Lung (tissue), 11 donors: ENCODE measurements at regions not wholly inside any gene's neighbourhood (a gene's known extent, or its start where the extent isn't known, plus 50 kb on each side); places are given as distances from the start of the nearest gene placed in this dataset.

Source experiments
- ATAC-seq: fragments of 200-7000 bp; cut with Tn5 transposase; one replicate; pipeline ENCODE4 v1.9.1; 2020; ENCODE audit warnings: moderate number of reproducible peaks; ENCODE audit not compliant: insufficient read depth, low FRiP score
- DNase-seq, 3 donors: peaks; one replicate each; pipeline ENCODE4 v3.0.0-alpha.2; 2013 to 2017
- H3K27ac ChIP-seq, 2 donors: one replicate each; pipeline ENCODE4 v1.5.1; 2013; ENCODE audit warnings: mild to moderate bottlenecking in 2 of 2, moderate library complexity in 2 of 2, control low read depth in 1 of 2, inconsistent platforms in 1 of 2, low read depth in 1 of 2, low read length in 1 of 2
- H3K27me3 ChIP-seq, 3 donors: one replicate each; pipeline ENCODE4 v1.5.1; 2013; ENCODE audit warnings: low read length in 2 of 3; ENCODE audit not compliant: control insufficient read depth in 3 of 3, insufficient read depth in 3 of 3
- H3K36me3 ChIP-seq, 4 donors: one replicate each; pipeline ENCODE4 v1.5.1; 2013; ENCODE audit warnings: low read length in 4 of 4, mild to moderate bottlenecking in 1 of 4, moderate library complexity in 1 of 4; ENCODE audit not compliant: control insufficient read depth in 4 of 4, insufficient read depth in 4 of 4
- H3K4me1 ChIP-seq, 5 donors: one replicate each; pipeline ENCODE4 v1.5.1; 2013; ENCODE audit warnings: low read length in 5 of 5, mild to moderate bottlenecking in 2 of 5, moderate library complexity in 1 of 5; ENCODE audit not compliant: control insufficient read depth in 5 of 5, insufficient read depth in 5 of 5
- H3K4me3 ChIP-seq: one replicate; pipeline ENCODE4 v1.5.1; 2013; ENCODE audit warnings: mild to moderate bottlenecking, control low read depth, moderate library complexity
- H3K9ac ChIP-seq, 2 donors: one replicate each; pipeline ENCODE4 v1.5.1; 2013; ENCODE audit warnings: low read length in 2 of 2, control low read depth in 1 of 2; ENCODE audit not compliant: insufficient read depth in 1 of 2
- H3K9me3 ChIP-seq, 4 donors: one replicate each; pipeline ENCODE4 v1.5.1; 2013; ENCODE audit warnings: low read length in 3 of 4, mild to moderate bottlenecking in 1 of 4, moderate library complexity in 1 of 4; ENCODE audit not compliant: control insufficient read depth in 4 of 4, insufficient read depth in 3 of 4
- CTCF ChIP-seq: IDR thresholded peaks from 2 replicates; pipeline ENCODE4 v1.5.1; 2012; ENCODE audit warnings: mild to moderate bottlenecking; ENCODE audit errors: control extremely low read depth, extremely low read depth
- WGBS, 2 donors: extraction: QIAGEN DNeasy Blood & Tissue Kit; methylation state at CpG; one replicate each; pipeline ENCODE4 v1.1.7; 2013; 5-methylcytosine and 5-hydroxymethylcytosine counted together
- donor health status: control.
- donor health status: control.
- donor health status: Bipolar disorder and iron deficiency.
- donor health status: healthy.
- donor health status: DM: yes; HTN: yes; CAD: no.

- Histone ChIP-seq H3K36me3 (no peaks in the 10 kb centered on the region), H3K4me1 (peaks cover 0 to 10% (median 0%) of the 10 kb centered on the region in 5 donors), H3K9me3 (no peaks in the 10 kb centered on the region), H3K9ac (no peak overlapping the region), H3K27me3 (no peaks in the 10 kb centered on the region), H3K27ac (no peak overlapping the region), H3K4me3 (no peak overlapping the region)
- 96 to 99% methylated on average over 3 of the region's 3 CpGs for WGBS, 2 donors
- DNase-seq (no peak), ATAC-seq (no peak)
- TF ChIP-seq CTCF, result no peak
Measured at GRCh38 chr18:55819448-55819847, 231.5 kb upstream of the TCF4 start.

- Histone ChIP-seq H3K36me3 (no peaks in the 10 kb centered on the region), H3K9ac (no peak overlapping the region), H3K9me3 (no peaks in the 10 kb centered on the region), H3K27me3 (no peaks in the 10 kb centered on the region), H3K4me3 (no peak overlapping the region), H3K27ac (no peak overlapping the region), H3K4me1 (peaks cover 0 to 10% (median 0%) of the 10 kb centered on the region in 5 donors)
- WGBS, 2 donors, result 76 to 88% methylated on average over 1 of the region's 1 CpG
- no peak for TF ChIP-seq CTCF
- no peak for ATAC-seq
- no peak for DNase-seq
Measured at GRCh38 chr18:55818284-55818683, 230.3 kb upstream of the TCF4 start.

GRCh38 chr18:55811925-55812324, 223.9 kb upstream of the TCF4 start:
- TF ChIP-seq CTCF, result no peak
- Histone ChIP-seq H3K4me3 (no peak overlapping the region), H3K27me3 (no peaks in the 10 kb centered on the region), H3K27ac (no peak overlapping the region), H3K36me3 (no peaks in the 10 kb centered on the region), H3K4me1 (no peaks in the 10 kb centered on the region), H3K9ac (no peak overlapping the region), H3K9me3 (no peaks in the 10 kb centered on the region)
- ATAC-seq (no peak), DNase-seq (no peak)
- 32 to 44% methylated on average over 3 of the region's 3 CpGs for WGBS, 2 donors

- WGBS, 2 donors, result 84 to 93% methylated on average over 3 of the region's 3 CpGs
- no peak overlapping the region for H3K4me3 ChIP-seq
- TF ChIP-seq CTCF, result no peak
- no peaks in the 10 kb centered on the region for H3K27me3 ChIP-seq
- H3K4me1 ChIP-seq, result no peaks in the 10 kb centered on the region
- H3K9ac ChIP-seq, result no peak overlapping the region
- no peaks in the 10 kb centered on the region for H3K36me3 ChIP-seq
- H3K27ac ChIP-seq, result no peak overlapping the region
- DNase-seq, result no peak
- ATAC-seq, result no peak
- H3K9me3 ChIP-seq, result no peaks in the 10 kb centered on the region
Measured at GRCh38 chr18:55805666-55806065, 217.7 kb upstream of the TCF4 start.
